ENCODE measurements at regions not wholly inside any gene's neighbourhood (a gene's known extent, or its start where the extent isn't known, plus 50 kb on each side); places are given as distances from the start of the nearest gene placed in this dataset.

DNA sequence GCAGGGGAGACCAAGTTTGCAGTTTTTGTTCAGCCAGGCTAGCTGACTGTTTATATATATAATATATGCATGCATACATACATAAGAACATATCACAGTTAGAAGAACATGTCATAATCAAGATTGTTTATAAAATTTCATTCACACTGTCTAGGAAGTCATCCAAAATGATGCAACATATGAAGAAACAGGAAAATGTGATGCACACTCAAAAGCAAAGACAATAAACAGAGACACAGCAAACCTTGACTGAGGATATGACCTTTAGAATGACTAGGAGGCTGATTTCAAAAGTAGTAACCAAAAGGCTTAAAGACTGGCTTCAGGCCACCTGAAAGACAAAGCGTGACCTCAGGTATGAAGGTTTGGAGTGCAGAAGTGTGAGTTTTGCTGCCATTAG is 166.2 kb upstream of the NDN start:
- Histone ChIP-seq H3K9me3 (no peaks in the 10 kb centered on the region), H3K27me3 (peaks cover 0 to 11% (median 0%) of the 10 kb centered on the region in 4 donors), H3K4me1 (no peaks in the 10 kb centered on the region), H3K36me3 (no peaks in the 10 kb centered on the region), H3K27ac (replicated peaks in 1 of 4) (no peak overlapping the region), H3K4me3 (no peak overlapping the region)
- 75% methylated on average over 1 of the region's 1 CpG for WGBS
- intact Hi-C loops (cut with DNase I) = loop anchor here (10.0 kb wide), 1 partner anchor 78 kb away; no protein-coding TSS in a partner anchor
- TF ChIP-seq POLR2AphosphoS5 (IDR thresholded peaks at IDR 0.05) (no peak), POLR2A (IDR thresholded peaks at IDR 0.05; ENCODE audit: low read depth) (no peak), EP300 (IDR thresholded peaks at IDR 0.05) (no peak)
- TF ChIP-seq, protein P1, sequence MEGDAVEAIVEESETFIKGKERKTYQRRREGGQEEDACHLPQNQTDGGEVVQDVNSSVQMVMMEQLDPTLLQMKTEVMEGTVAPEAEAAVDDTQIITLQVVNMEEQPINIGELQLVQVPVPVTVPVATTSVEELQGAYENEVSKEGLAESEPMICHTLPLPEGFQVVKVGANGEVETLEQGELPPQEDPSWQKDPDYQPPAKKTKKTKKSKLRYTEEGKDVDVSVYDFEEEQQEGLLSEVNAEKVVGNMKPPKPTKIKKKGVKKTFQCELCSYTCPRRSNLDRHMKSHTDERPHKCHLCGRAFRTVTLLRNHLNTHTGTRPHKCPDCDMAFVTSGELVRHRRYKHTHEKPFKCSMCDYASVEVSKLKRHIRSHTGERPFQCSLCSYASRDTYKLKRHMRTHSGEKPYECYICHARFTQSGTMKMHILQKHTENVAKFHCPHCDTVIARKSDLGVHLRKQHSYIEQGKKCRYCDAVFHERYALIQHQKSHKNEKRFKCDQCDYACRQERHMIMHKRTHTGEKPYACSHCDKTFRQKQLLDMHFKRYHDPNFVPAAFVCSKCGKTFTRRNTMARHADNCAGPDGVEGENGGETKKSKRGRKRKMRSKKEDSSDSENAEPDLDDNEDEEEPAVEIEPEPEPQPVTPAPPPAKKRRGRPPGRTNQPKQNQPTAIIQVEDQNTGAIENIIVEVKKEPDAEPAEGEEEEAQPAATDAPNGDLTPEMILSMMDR (IDR thresholded peaks at IDR 0.05) = no peak
- DNase-seq (ENCODE audit: extremely low spot score) = no peak

DNA sequence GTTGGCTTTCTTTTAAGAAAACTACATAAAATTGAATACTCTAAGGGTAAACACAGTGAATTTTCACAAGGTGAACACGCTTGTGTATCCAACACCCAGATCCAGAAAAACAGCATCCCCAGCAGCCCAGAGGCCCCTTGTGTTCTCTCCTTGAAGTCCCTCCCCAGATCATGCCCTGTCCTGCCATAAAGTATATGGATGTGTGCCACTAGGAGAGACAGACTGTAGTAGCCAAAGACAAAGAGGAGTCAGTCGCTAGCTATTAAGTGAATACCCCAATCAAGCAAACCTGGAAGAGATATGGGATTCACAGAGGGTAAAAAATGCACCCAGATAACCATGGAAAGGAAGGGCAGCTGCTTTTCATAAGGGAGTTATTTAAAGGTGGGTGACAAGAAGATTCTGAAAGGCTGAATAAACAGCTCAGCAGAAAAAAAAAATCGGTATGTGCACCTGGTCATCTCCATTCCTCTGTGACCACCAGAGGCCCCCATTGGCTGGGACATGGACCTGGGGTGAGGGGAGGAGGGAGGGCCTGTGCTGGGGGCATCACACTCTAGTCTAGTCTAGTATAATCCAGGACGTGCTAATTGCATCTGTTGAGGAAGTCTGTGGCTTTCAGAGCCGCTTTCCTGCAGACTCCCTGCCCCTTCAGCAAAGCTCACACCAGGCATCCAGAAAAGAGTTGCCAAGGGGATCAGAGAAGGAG is 167.3 kb upstream of the NDN start:
- no peak for TF ChIP-seq POLR2AphosphoS5 (IDR thresholded peaks at IDR 0.05)
- no peak for TF ChIP-seq EP300 (IDR thresholded peaks at IDR 0.05)
- no peak for TF ChIP-seq POLR2A (IDR thresholded peaks at IDR 0.05; ENCODE audit: low read depth)
- TF ChIP-seq, protein P1 (IDR thresholded peaks at IDR 0.05) = no peak
- intact Hi-C loops (cut with DNase I) = loop anchor here (10.0 kb wide), 1 partner anchor 80 kb away; no protein-coding TSS in a partner anchor
- Histone ChIP-seq H3K4me1 (no peaks in the 10 kb centered on the region), H3K27me3 (peaks cover 0 to 11% (median 0%) of the 10 kb centered on the region in 4 donors), H3K36me3 (no peaks in the 10 kb centered on the region), H3K9me3 (no peaks in the 10 kb centered on the region), H3K4me3 (no peak overlapping the region), H3K27ac (replicated peaks in 1 of 4) (no peak overlapping the region)
- DNase-seq (ENCODE audit: extremely low spot score) = no peak
- WGBS = 57% methylated on average over 4 of the region's 5 CpGs

DNA sequence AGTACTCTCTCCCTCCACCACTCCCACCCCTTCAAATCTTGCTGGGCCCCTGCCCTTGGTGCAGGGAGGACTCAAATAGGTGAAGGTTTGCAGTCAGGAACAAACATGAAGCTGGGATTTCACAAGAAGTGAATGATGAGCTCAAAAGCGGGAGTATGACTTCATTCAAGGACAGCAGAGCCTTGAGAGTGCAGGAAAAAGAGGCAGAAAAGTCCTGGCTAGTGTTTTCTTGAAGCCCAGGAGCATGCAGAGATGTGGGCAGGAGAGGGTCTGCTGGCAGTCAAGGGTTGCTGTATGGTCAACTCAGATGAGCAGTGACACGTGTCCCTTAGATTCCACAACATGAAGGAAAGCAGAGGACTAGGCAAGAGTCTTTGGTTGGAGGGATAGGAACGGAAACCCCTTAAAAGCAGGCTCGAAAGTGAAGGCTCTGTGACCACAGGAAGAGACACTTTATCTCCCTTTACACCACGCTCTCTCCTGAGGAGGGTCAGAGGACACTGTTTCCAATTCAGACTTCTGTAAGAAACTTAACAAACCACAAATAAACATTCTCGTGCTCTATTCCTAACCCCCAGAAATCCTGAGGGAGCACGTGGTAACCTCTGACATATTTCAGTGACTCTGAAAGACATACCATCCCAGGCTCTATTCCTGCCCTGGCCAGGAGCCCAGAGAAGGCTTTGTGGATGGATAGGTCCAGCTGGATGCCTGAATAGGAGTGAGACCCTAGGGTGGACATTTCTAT is 168.0 kb upstream of the NDN start:
- no peaks in the 10 kb centered on the region for H3K36me3 ChIP-seq
- DNase-seq (ENCODE audit: extremely low spot score) = no peak
- intact Hi-C loops (cut with DNase I) = loop anchor here (10.0 kb wide), 1 partner anchor 80 kb away; no protein-coding TSS in a partner anchor
- TF ChIP-seq POLR2AphosphoS5 (IDR thresholded peaks at IDR 0.05) (no peak), EP300 (IDR thresholded peaks at IDR 0.05) (no peak)
- H3K27me3 ChIP-seq = peaks cover 0 to 15% (median 0%) of the 10 kb centered on the region in 4 donors
- H3K4me1 ChIP-seq = no peaks in the 10 kb centered on the region
- H3K27ac ChIP-seq (replicated peaks in 1 of 4) = no peak overlapping the region
- no peak overlapping the region for H3K4me3 ChIP-seq
- no peaks in the 10 kb centered on the region for H3K9me3 ChIP-seq
- 43% methylated on average over 7 of the region's 7 CpGs for WGBS

DNA sequence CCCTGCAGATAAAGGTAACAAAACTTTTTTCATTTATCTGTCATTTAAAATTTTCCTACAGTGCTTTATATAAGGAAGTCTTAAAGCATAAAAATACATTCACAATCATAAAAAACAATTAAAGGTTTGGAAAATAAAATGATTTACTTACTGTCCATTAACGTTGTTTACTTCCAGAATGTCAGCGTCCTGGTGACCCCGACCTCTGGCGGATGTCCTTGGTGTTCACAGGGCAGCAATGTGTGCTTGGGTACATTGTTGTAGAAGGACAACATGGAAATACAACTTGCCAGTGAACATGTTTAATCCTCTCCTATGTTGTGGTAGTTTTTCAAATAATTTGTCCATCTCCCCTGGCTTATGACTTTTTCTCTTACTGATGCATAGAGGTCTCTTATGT is 168.8 kb upstream of the NDN start:
- Histone ChIP-seq H3K4me1 (no peaks in the 10 kb centered on the region), H3K9me3 (no peaks in the 10 kb centered on the region), H3K4me3 (no peak overlapping the region), H3K27me3 (peaks cover 0 to 23% (median 0%) of the 10 kb centered on the region in 4 donors), H3K36me3 (no peaks in the 10 kb centered on the region), H3K27ac (replicated peaks in 1 of 4) (no peak overlapping the region)
- TF ChIP-seq POLR2AphosphoS5 (IDR thresholded peaks at IDR 0.05) = no peak
- intact Hi-C loops (cut with DNase I) = loop anchor here (10.0 kb wide), 1 partner anchor 81 kb away; no protein-coding TSS in a partner anchor
- 68% methylated on average over 4 of the region's 4 CpGs for WGBS
- no peak for DNase-seq (ENCODE audit: extremely low spot score)

DNA sequence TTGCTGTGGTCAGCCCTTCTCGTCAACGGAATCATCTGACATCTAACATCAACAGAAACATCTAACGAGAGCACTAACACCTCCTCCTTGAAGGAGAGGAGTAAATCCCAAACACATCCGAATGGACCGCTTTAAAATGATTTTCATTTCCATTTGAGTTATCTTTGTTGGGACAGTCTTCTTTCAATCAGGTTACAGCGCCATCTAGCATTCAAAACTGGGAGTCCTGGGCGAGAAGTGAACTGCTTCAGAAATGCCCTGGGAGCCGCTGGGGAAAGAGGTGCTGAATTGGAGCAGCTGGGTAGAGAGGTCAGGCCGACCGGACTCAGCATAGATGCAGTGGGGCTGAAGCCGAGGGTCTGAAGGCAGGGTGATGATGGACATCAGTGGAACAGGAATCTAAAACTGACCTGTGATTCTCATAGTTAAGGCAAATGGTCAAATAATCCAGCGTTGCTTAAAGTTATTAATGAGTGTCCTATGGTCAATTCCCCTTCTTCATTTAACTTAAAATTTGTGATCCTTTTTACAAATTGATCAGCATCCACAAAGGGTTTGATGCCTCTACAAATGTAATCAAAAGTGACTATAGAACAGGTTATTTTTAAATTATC is 170.0 kb upstream of the NDN start:
- WGBS = 23% methylated on average over 12 of the region's 12 CpGs
- intact Hi-C loops (cut with DNase I) = loop anchor here (10.0 kb wide), 1 partner anchor 82 kb away; no protein-coding TSS in a partner anchor
- no peak for DNase-seq (ENCODE audit: extremely low spot score)

More for the DNA sequence above, 170.0 kb upstream of the NDN start:
- H3K27ac ChIP-seq (replicated peaks in 1 of 4) = no peak overlapping the region
- H3K4me1 ChIP-seq = no peaks in the 10 kb centered on the region
- no peaks in the 10 kb centered on the region for H3K9me3 ChIP-seq
- H3K36me3 ChIP-seq = no peaks in the 10 kb centered on the region
- H3K4me3 ChIP-seq = no peak overlapping the region
- no peak for TF ChIP-seq POLR2A (IDR thresholded peaks at IDR 0.05; ENCODE audit: low read depth)
- TF ChIP-seq, protein P1 (IDR thresholded peaks at IDR 0.05) = peak in 1 of 3 experiments; percentile 21
- H3K27me3 ChIP-seq = peaks cover 0 to 28% (median 0%) of the 10 kb centered on the region in 4 donors

All from esophagus muscularis mucosa (tissue), 4 donors.